H1 (cell line): ENCODE measurements at regions not wholly inside any gene's neighbourhood (a gene's known extent, or its start where the extent isn't known, plus 50 kb on each side); places are given as distances from the start of the nearest gene placed in this dataset.

ENCODE experiments used
- CTCF ChIA-PET: fragments of 300-600 bp; sonication (Branson Sonifier 250); formaldehyde crosslinking; loops from one replicate; lab custom pipeline; 2021; ENCODE audit not compliant: partially characterized antibody; lab: Charles Lee
- POLR2A ChIA-PET: fragments of 300-600 bp; sonication (Branson Sonifier 250); formaldehyde crosslinking; loops from one replicate; lab custom pipeline; 2021; ENCODE audit warnings: inconsistent platforms; ENCODE audit not compliant: partially characterized antibody; lab: Charles Lee
- DNase-seq, 2 experiments: peaks; one replicate each; pipeline versions ENCODE4 v3.0.0 to v3.0.0-alpha.2; 2010 to 2022; ENCODE audit warnings: low spot score in 2 of 2, low read depth in 1 of 2, mixed read lengths in 1 of 2
- FAIRE-seq: peaks from 2 replicates; lab custom pipeline; 2011; peaks lifted over from hg19 to GRCh38; lab: Jason Lieb, UNC
- H2AFZ ChIP-seq: 2 replicates; pipeline ENCODE4 v1.8.1; 2012; ENCODE audit warnings: low read length, inconsistent platforms
- H2AK5ac ChIP-seq: 2 replicates; pipeline ENCODE4 v1.6.1; 2013; ENCODE audit warnings: low read depth, low read length
- H2BK120ac ChIP-seq: replicated peaks from 2 replicates; pipeline ENCODE3; 2013; ENCODE audit warnings: low read depth, low read length, inconsistent platforms
- H2BK12ac ChIP-seq: 2 replicates; pipeline ENCODE4 v1.6.1; 2013; ENCODE audit warnings: low read depth, low read length
- H2BK15ac ChIP-seq: 2 replicates; pipeline ENCODE4 v1.6.1; 2013; ENCODE audit warnings: low read length
- H2BK20ac ChIP-seq: 2 replicates; pipeline ENCODE4 v1.6.1; 2013; ENCODE audit warnings: low read length
- H2BK5ac ChIP-seq: 2 replicates; pipeline ENCODE4 v1.6.1; 2013; ENCODE audit warnings: low read depth, low read length
- H3K14ac ChIP-seq: 2 replicates; pipeline ENCODE4 v1.6.1; 2013; ENCODE audit warnings: inconsistent platforms; ENCODE audit not compliant: insufficient read length
- H3K18ac ChIP-seq: 2 replicates; pipeline ENCODE4 v1.6.1; 2013; ENCODE audit warnings: low read length; ENCODE audit errors: extremely low read depth
- H3K23ac ChIP-seq: 2 replicates; pipeline ENCODE4 v1.6.1; 2013; ENCODE audit warnings: inconsistent platforms; ENCODE audit not compliant: insufficient read length
- H3K23me2 ChIP-seq: 2 replicates; pipeline ENCODE4 v1.6.1; 2013; ENCODE audit warnings: low read depth, low read length
- H3K27ac ChIP-seq: 2 replicates; pipeline ENCODE4 v1.6.1; 2011; ENCODE audit warnings: low read depth, low read length, inconsistent platforms
- H3K27me3 ChIP-seq, 4 experiments: replicated peaks in 1 of 4; 1 replicate in 1 of 4; 2 replicates in 3 of 4; pipeline versions ENCODE4 v1.6.1 to v1.8.1; 2011 to 2013; ENCODE audit warnings: low read length in 3 of 4, mild to moderate bottlenecking in 3 of 4, inconsistent platforms in 2 of 4, mixed read lengths in 2 of 4, moderate library complexity in 1 of 4; ENCODE audit not compliant: control insufficient read depth in 3 of 4, insufficient read depth in 3 of 4; ENCODE audit errors: extremely low read depth in 1 of 4
- H3K36me3 ChIP-seq, 4 experiments: 2 replicates each; pipeline versions ENCODE4 v1.6.1 to v1.8.1; 2011 to 2013; ENCODE audit warnings: mild to moderate bottlenecking in 4 of 4, low read length in 3 of 4, moderate library complexity in 2 of 4, control low read depth in 1 of 4, inconsistent platforms in 1 of 4; ENCODE audit not compliant: insufficient read depth in 4 of 4, control insufficient read depth in 2 of 4
- H3K4ac ChIP-seq: replicated peaks from 2 replicates; pipeline ENCODE3; 2013; ENCODE audit warnings: low read length, low read depth, mixed read lengths, inconsistent platforms; ENCODE audit not compliant: insufficient read length
- H3K4me1 ChIP-seq, 4 experiments: replicated peaks in 1 of 4; 1 replicate in 1 of 4; 2 replicates in 3 of 4; pipeline versions ENCODE4 v1.6.1 to v1.8.1; 2011 to 2013; ENCODE audit warnings: low read length in 3 of 4, inconsistent platforms in 2 of 4, mixed read lengths in 1 of 4; ENCODE audit not compliant: insufficient read depth in 4 of 4, control insufficient read depth in 3 of 4
- H3K4me2 ChIP-seq, 2 experiments: 2 replicates each; pipeline versions ENCODE4 v1.6.1 to v1.8.1; 2011 to 2013; ENCODE audit warnings: low read depth in 2 of 2, low read length in 2 of 2, control low read depth in 1 of 2, inconsistent platforms in 1 of 2, mild to moderate bottlenecking in 1 of 2; ENCODE audit not compliant: insufficient read depth in 1 of 2
- H3K4me3 ChIP-seq, 4 experiments: fragments of 200-600, 300-600 bp in 1 of 4; sonication (generic), shearing (Covaris generic), sonication (Bioruptor Twin) in 1 of 4; 2 replicates each; pipeline versions ENCODE4 v1.5.1 to v1.8.1; 2011 to 2016; ENCODE audit warnings: low read length in 4 of 4, low read depth in 3 of 4, control low read depth in 2 of 4, inconsistent platforms in 2 of 4, mild to moderate bottlenecking in 2 of 4, mixed read lengths in 1 of 4, moderate library complexity in 1 of 4; ENCODE audit not compliant: insufficient read depth in 2 of 4; ENCODE audit errors: extremely low read depth in 1 of 4
- H3K56ac ChIP-seq: replicated peaks from 2 replicates; pipeline ENCODE3; 2013; ENCODE audit warnings: low read depth, mild to moderate bottlenecking, mixed read lengths, low read length, inconsistent platforms; ENCODE audit not compliant: insufficient read length
- H3K79me1 ChIP-seq: 2 replicates; pipeline ENCODE4 v1.6.1; 2013; ENCODE audit warnings: low read depth, low read length, control low read depth
- H3K79me2 ChIP-seq, 2 experiments: 2 replicates each; pipeline versions ENCODE4 v1.6.1 to v1.8.1; 2012 to 2013; ENCODE audit warnings: low read length in 2 of 2, mild to moderate bottlenecking in 2 of 2, inconsistent platforms in 1 of 2; ENCODE audit not compliant: insufficient read depth in 2 of 2, control insufficient read depth in 1 of 2
- H3K9ac ChIP-seq, 4 experiments: replicated peaks in 1 of 4; 1 replicate in 1 of 4; 2 replicates in 3 of 4; pipeline versions ENCODE4 v1.6.1 to v1.8.1; 2011 to 2013; ENCODE audit warnings: low read depth in 3 of 4, low read length in 3 of 4, control low read depth in 2 of 4, mild to moderate bottlenecking in 2 of 4, moderate library complexity in 2 of 4, inconsistent platforms in 1 of 4; ENCODE audit errors: extremely low read depth in 1 of 4
- H3K9me3 ChIP-seq, 2 experiments: 2 replicates each; pipeline versions ENCODE4 v1.6.1 to v1.8.1; 2012 to 2013; ENCODE audit warnings: mild to moderate bottlenecking in 2 of 2, moderate library complexity in 2 of 2, control low read depth in 1 of 2, inconsistent platforms in 1 of 2, low read depth in 1 of 2, low read length in 1 of 2, mixed read lengths in 1 of 2; ENCODE audit not compliant: insufficient read depth in 2 of 2
- H4K20me1 ChIP-seq, 2 experiments: replicated peaks in 1 of 2; 2 replicates each; pipeline versions ENCODE3 to v1.8.1; 2011 to 2013; ENCODE audit warnings: inconsistent platforms in 2 of 2, low read length in 2 of 2, mild to moderate bottlenecking in 1 of 2; ENCODE audit not compliant: insufficient read depth in 2 of 2, control insufficient read depth in 1 of 2
- H4K5ac ChIP-seq: 2 replicates; pipeline ENCODE4 v1.6.1; 2013; ENCODE audit warnings: low read length, low read depth, mixed read lengths, inconsistent platforms; ENCODE audit not compliant: insufficient read length
- H4K8ac ChIP-seq: 2 replicates; pipeline ENCODE4 v1.8.0; 2013; ENCODE audit warnings: mild to moderate bottlenecking, moderate library complexity, low read length, inconsistent platforms; ENCODE audit not compliant: insufficient read depth; ENCODE audit errors: extremely low read depth
- H4K91ac ChIP-seq: replicated peaks from 2 replicates; pipeline ENCODE3; 2013; ENCODE audit warnings: low read length, mixed read lengths, inconsistent platforms; ENCODE audit not compliant: insufficient read length
- BACH1 ChIP-seq: IDR thresholded peaks from 2 replicates; pipeline ENCODE4 v1.6.1; 2012; ENCODE audit warnings: low read length, improper control_type of control experiment
- CHD2 ChIP-seq: IDR thresholded peaks from 2 replicates; pipeline ENCODE4 v1.6.1; 2012; ENCODE audit warnings: low read length, improper control_type of control experiment
- CREB1 ChIP-seq: IDR thresholded peaks from 2 replicates; pipeline ENCODE4 v1.6.1; 2012; ENCODE audit warnings: inconsistent platforms
- JUN ChIP-seq: IDR thresholded peaks from 2 replicates; pipeline ENCODE4 v1.6.1; 2011; ENCODE audit warnings: low read depth, mild to moderate bottlenecking, improper control_type of control experiment, low read length
- RFX5 ChIP-seq: IDR thresholded peaks from 2 replicates; pipeline ENCODE4 v1.6.1; 2011; ENCODE audit warnings: low read depth, low read length, improper control_type of control experiment, borderline replicate concordance
- WGBS, 2 experiments: shearing (Covaris generic) in 1 of 2; methylation state at CpG; one replicate each; pipeline versions ENCODE4 v1.1.6 to v1.1.7; 2013 to 2015; ENCODE audit warnings: low lambda C conversion rate in 2 of 2, mixed read lengths in 2 of 2, inconsistent platforms in 1 of 2, low coverage in 1 of 2, missing lambda C conversion rate in 1 of 2; ENCODE audit not compliant: insufficient replicate concordance in 2 of 2, insufficient coverage in 1 of 2, insufficient read length in 1 of 2; ENCODE audit errors: extremely low coverage in 1 of 2, missing lambda C conversion rate in 1 of 2; 5-methylcytosine and 5-hydroxymethylcytosine counted together

DNA sequence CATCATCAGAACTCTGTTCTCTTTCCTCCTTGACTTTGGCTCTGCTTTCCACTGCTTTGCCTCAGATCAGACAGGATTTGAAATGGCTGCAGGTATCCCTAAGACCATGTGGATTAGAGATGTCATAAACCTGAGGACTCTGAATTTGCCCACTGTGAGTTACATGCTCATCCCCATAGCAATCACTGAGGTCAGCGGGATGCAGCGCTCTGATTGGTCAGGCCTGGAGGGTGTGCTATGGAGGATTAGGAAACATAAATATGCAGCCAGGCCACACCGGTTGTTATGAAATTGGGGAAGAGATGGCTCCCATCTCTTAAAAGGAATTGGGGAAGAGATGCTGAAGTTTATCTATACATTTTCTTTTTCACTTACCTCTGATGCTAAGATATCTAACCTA is 73.7 kb upstream of the DNAJC10 start:
- WGBS, 2 experiments: 78% methylated on average over 3 of the region's 3 CpGs; no CpG with 5 or more reads in 1 of the 2 experiments
- Histone ChIP-seq H3K9me3 (no peaks in the 10 kb centered on the region), H2BK20ac (no peak overlapping the region), H3K27me3 (no peaks in the 10 kb centered on the region), H2AFZ (no peak overlapping the region), H4K91ac (no peak overlapping the region), H4K5ac (no peak overlapping the region), H2BK5ac (no peak overlapping the region), H3K18ac (no peak overlapping the region), H3K4me2 (no peak overlapping the region), H4K20me1 (no peaks in the 10 kb centered on the region), H3K23ac (no peak overlapping the region), H3K9ac (no peak overlapping the region), H3K79me1 (no peaks in the 10 kb centered on the region), H2BK120ac (no peak overlapping the region), H3K4me3 (no peak overlapping the region), H3K27ac (no peak overlapping the region), H3K36me3 (no peaks in the 10 kb centered on the region), H2BK15ac (no peak overlapping the region), H3K4me1 (peaks cover 0 to 3% (median 0%) of the 10 kb centered on the region in 4 experiments; a peak in 1 of 7 replicates), H3K14ac (no peak overlapping the region), H3K56ac (no peak overlapping the region), H3K4ac (no peak overlapping the region), H2BK12ac (no peak overlapping the region), H4K8ac (no peak overlapping the region), H3K23me2 (no peaks in the 10 kb centered on the region; the same call in 1 of the 2 replicates), H2AK5ac (no peak overlapping the region), H3K79me2 (no peaks in the 10 kb centered on the region)
- ChIA-PET POLR2A (no interaction called here), CTCF (no interaction called here)
- FAIRE-seq: peak; percentile 63
- peak in 1 of 2 experiments; percentile 61 for DNase-seq
- TF ChIP-seq CREB1: peak; percentile 73
- no peak for TF ChIP-seq JUN
- peak; percentile 45; the same call in 1 of the 2 replicates for TF ChIP-seq CHD2
- TF ChIP-seq BACH1: no peak
- peak; percentile 95 for TF ChIP-seq RFX5
- TF ChIP-seq, all 59 proteins: peak for 3
